K562 (cell line): ENCODE measurements at regions not wholly inside any gene's neighbourhood (a gene's known extent, or its start where the extent isn't known, plus 50 kb on each side); places are given as distances from the start of the nearest gene placed in this dataset.
A peak's percentile ranks its signal among the peaks of the same experiment; 100 is the strongest.

Experiments used
- ATAC-seq: fragments of 200-7000 bp; cut with Tn5 transposase; 3 replicates; pipeline ENCODE4 v1.9.1; 2020; ENCODE audit warnings: moderate library complexity
- BruUV-seq: library from RNA; stranded (reverse); fragments of 400-500 nt; replicated peaks from 2 replicates; lab custom pipeline; 2021; lab: Mats Ljungman, UMichigan
- CTCF ChIA-PET: fragments of 300-600 bp; formaldehyde crosslinking; extraction: SDS; loops from one replicate; lab custom pipeline; 2021; ENCODE audit warnings: low intra/inter-chr PET ratio; lab: Yijun Ruan, JAX
- POLR2A ChIA-PET: fragments of 300-600, 350-650 bp; sonication (Branson Sonifier 250); formaldehyde crosslinking; extraction: SDS; loops from one replicate; lab custom pipeline; 2021; ENCODE audit warnings: antibody characterized with exemption, inconsistent platforms; lab: Yijun Ruan, JAX
- DNase-seq, 4 experiments: peaks; one replicate each; pipeline versions ENCODE4 v3.0.0 to v3.0.0-alpha.2; 2011 to 2018; ENCODE audit warnings: low spot score in 3 of 4, mixed read lengths in 3 of 4; ENCODE audit errors: extremely low read depth in 1 of 4
- FAIRE-seq: peaks from 2 replicates; lab custom pipeline; 2011; peaks lifted over from hg19 to GRCh38; lab: Jason Lieb, UNC
- H2AFZ ChIP-seq: 2 replicates; pipeline ENCODE4 v1.6.0; 2011; ENCODE audit warnings: low read depth, low read length, control low read depth, inconsistent platforms
- H3K27ac ChIP-seq: fragments of 200-600 bp; 3 replicates; pipeline ENCODE4 v1.8.0; 2011; ENCODE audit warnings: low read depth, mild to moderate bottlenecking, control low read depth, inconsistent platforms, low read length, moderate library complexity, mixed read lengths; ENCODE audit errors: extremely low read depth
- H3K27me3 ChIP-seq, 2 experiments: fragments of 300-600 bp in 1 of 2; 2 replicates in 1 of 2; 3 replicates in 1 of 2; pipeline versions ENCODE4 v1.6.0 to v1.8.0; 2011; ENCODE audit warnings: inconsistent platforms in 2 of 2, low read length in 2 of 2, mild to moderate bottlenecking in 1 of 2, mixed read lengths in 1 of 2, moderate library complexity in 1 of 2; ENCODE audit not compliant: control insufficient read depth in 2 of 2, insufficient read depth in 2 of 2
- H3K36me3 ChIP-seq: fragments of 300-600 bp; 3 replicates; pipeline ENCODE4 v1.8.0; 2011; ENCODE audit warnings: mild to moderate bottlenecking, low read length, inconsistent platforms; ENCODE audit not compliant: control insufficient read depth, insufficient read depth
- H3K4me1 ChIP-seq, 2 experiments: fragments of 200-600 bp in 1 of 2; replicated peaks in 1 of 2; 2 replicates in 1 of 2; 3 replicates in 1 of 2; pipeline versions ENCODE4 v1.5.1 to v1.8.0; 2011; ENCODE audit warnings: inconsistent platforms in 2 of 2, low read length in 2 of 2, mild to moderate bottlenecking in 1 of 2, mixed read lengths in 1 of 2, moderate library complexity in 1 of 2; ENCODE audit not compliant: control insufficient read depth in 2 of 2, insufficient read depth in 2 of 2
- H3K4me2 ChIP-seq: 2 replicates; pipeline ENCODE4 v1.6.1; 2011; ENCODE audit warnings: low read length, control low read depth, inconsistent platforms, mixed read lengths; ENCODE audit not compliant: insufficient read depth
- H3K4me3 ChIP-seq: fragments of 200-600 bp; sonication (generic), shearing (Covaris generic); 2 replicates; pipeline ENCODE4 v1.5.1; 2016; ENCODE audit warnings: control low read depth, inconsistent platforms
- H3K79me2 ChIP-seq: fragments of 200-600 bp; 3 replicates; pipeline ENCODE4 v1.8.0; 2011; ENCODE audit warnings: low read length, inconsistent platforms; ENCODE audit not compliant: control insufficient read depth, insufficient read depth
- H3K9ac ChIP-seq, 2 experiments: 2 replicates each; pipeline versions ENCODE4 v1.6.0 to v1.6.1; 2011; ENCODE audit warnings: low read depth in 2 of 2, low read length in 2 of 2, control low read depth in 1 of 2, inconsistent platforms in 1 of 2, mild to moderate bottlenecking in 1 of 2, mixed read lengths in 1 of 2; ENCODE audit not compliant: insufficient read depth in 1 of 2
- H3K9me1 ChIP-seq: one replicate; pipeline ENCODE4 v1.6.0; 2011; ENCODE audit warnings: inconsistent platforms, mild to moderate bottlenecking, low read length, moderate library complexity; ENCODE audit not compliant: control insufficient read depth, insufficient read depth
- H3K9me3 ChIP-seq: replicated peaks from 2 replicates; pipeline ENCODE4 v1.5.1; 2011; ENCODE audit warnings: low read depth, low read length, inconsistent platforms; ENCODE audit not compliant: control insufficient read depth, insufficient read depth
- H4K20me1 ChIP-seq: replicated peaks from 2 replicates; pipeline ENCODE4 v1.6.1; 2011; ENCODE audit warnings: low read length, inconsistent platforms, mixed read lengths; ENCODE audit not compliant: control insufficient read depth, insufficient read depth
- BHLHE40 ChIP-seq: IDR thresholded peaks from 2 replicates; pipeline ENCODE4 v1.6.1; 2011; ENCODE audit warnings: low read length, improper control_type of control experiment
- CREB1 ChIP-seq, 2 experiments: sonication (generic) in 1 of 2; formaldehyde crosslinking in 1 of 2; IDR thresholded peaks; 2 replicates each; pipeline versions ENCODE4 v1.6.1 to v1.8.0; 2012 to 2022; ENCODE audit warnings: inconsistent platforms in 1 of 2, mild to moderate bottlenecking in 1 of 2, missing genetic modification reagents in 1 of 2, moderate library complexity in 1 of 2
- GTF2A2 ChIP-seq: IDR thresholded peaks from 2 replicates; pipeline ENCODE4 v1.6.1; 2016; ENCODE audit warnings: mild to moderate bottlenecking, missing genetic modification characterization, missing compliant biosample characterization
- MAFG ChIP-seq: fragments of 450-650 bp; conservative IDR thresholded peaks from 2 replicates; pipeline ENCODE4 v1.6.1; 2016; ENCODE audit warnings: missing genetic modification characterization, missing compliant biosample characterization
- MYBL2 ChIP-seq, 2 experiments: fragments of 450-650 bp in 1 of 2; sonication (generic) in 1 of 2; formaldehyde crosslinking in 1 of 2; IDR thresholded peaks; 2 replicates each; pipeline versions ENCODE4 v1.6.1 to v1.8.1; 2017 to 2022; ENCODE audit warnings: borderline replicate concordance in 1 of 2, inconsistent platforms in 1 of 2, low read depth in 1 of 2, mild to moderate bottlenecking in 1 of 2, missing genetic modification reagents in 1 of 2, moderate library complexity in 1 of 2
- NCOA4 ChIP-seq: fragments of 450-650 bp; IDR thresholded peaks from 2 replicates; pipeline ENCODE4 v1.6.1; 2018; ENCODE audit warnings: mild to moderate bottlenecking; ENCODE audit not compliant: partially characterized antibody
- POLR2B ChIP-seq: fragments of 450-650 bp; IDR thresholded peaks from 2 replicates; pipeline ENCODE4 v1.6.1; 2018; ENCODE audit warnings: low read depth; ENCODE audit not compliant: partially characterized antibody
- POLR3G ChIP-seq: IDR thresholded peaks from 2 replicates; pipeline ENCODE4 v1.6.1; 2011; ENCODE audit not compliant: insufficient read length, insufficient replicate concordance; ENCODE audit errors: extremely low read depth
- PTRF ChIP-seq: fragments of 450-650 bp; IDR thresholded peaks from 2 replicates; pipeline ENCODE4 v1.6.1; 2016; ENCODE audit warnings: mild to moderate bottlenecking, missing genetic modification characterization, missing compliant biosample characterization
- SP1 ChIP-seq: sonication (generic); formaldehyde crosslinking; IDR thresholded peaks from 2 replicates; pipeline ENCODE4 v1.8.1; 2022; ENCODE audit warnings: mild to moderate bottlenecking, missing genetic modification reagents
- TCFL5 ChIP-seq: fragments of 250-450 bp; sonication (Bioruptor Pico); conservative IDR thresholded peaks from 2 replicates; pipeline ENCODE4 v1.6.1; 2021; ENCODE audit warnings: mild to moderate bottlenecking, moderate library complexity, matching md5 sums
- TEAD4 ChIP-seq, 2 experiments: sonication (generic) in 1 of 2; formaldehyde crosslinking in 1 of 2; IDR thresholded peaks; 2 replicates each; pipeline versions ENCODE4 v1.6.1 to v1.8.0; 2012 to 2022; ENCODE audit warnings: borderline replicate concordance in 1 of 2, inconsistent platforms in 1 of 2, low read length in 1 of 2, mild to moderate bottlenecking in 1 of 2, missing genetic modification reagents in 1 of 2
- TOE1 ChIP-seq, 2 experiments: fragments of 450-650 bp in 1 of 2; sonication (generic) in 1 of 2; formaldehyde crosslinking in 1 of 2; IDR thresholded peaks; 2 replicates each; pipeline versions ENCODE4 v1.7.1 to v1.8.0; 2016 to 2022; ENCODE audit warnings: borderline replicate concordance in 2 of 2, mild to moderate bottlenecking in 2 of 2, antibody characterized with exemption in 1 of 2, inconsistent platforms in 1 of 2, low read depth in 1 of 2, missing genetic modification reagents in 1 of 2, moderate library complexity in 1 of 2
- U2AF2 ChIP-seq: fragments of 200-400 bp; formaldehyde crosslinking; optimal IDR thresholded peaks from 2 replicates; pipeline ENCODE3; 2017; ENCODE audit warnings: low read depth, mild to moderate bottlenecking, low read length
- WHSC1 ChIP-seq: IDR thresholded peaks from one replicate; pipeline ENCODE4 v1.6.1; 2012; ENCODE audit warnings: low read length, control low read depth, inconsistent platforms
- XRCC5 ChIP-seq: fragments of 200-400 bp; formaldehyde crosslinking; IDR thresholded peaks from 2 replicates; pipeline ENCODE4 v1.6.1; 2017; ENCODE audit warnings: low read depth, mild to moderate bottlenecking, low read length
- ZNF174 ChIP-seq: fragments of 250-450 bp; sonication (Bioruptor Pico); IDR thresholded peaks from 2 replicates; pipeline ENCODE4 v1.4.0; 2020; ENCODE audit warnings: mild to moderate bottlenecking
- ZNF212 ChIP-seq: fragments of 450-650 bp; formaldehyde crosslinking; IDR thresholded peaks from 2 replicates; pipeline ENCODE4 v1.4.0; 2020; ENCODE audit warnings: mild to moderate bottlenecking
- ZNF79 ChIP-seq: fragments of 250-450 bp; sonication (Bioruptor Pico); IDR thresholded peaks from 2 replicates; pipeline ENCODE4 v1.4.0; 2020; ENCODE audit warnings: low read depth, mild to moderate bottlenecking, moderate library complexity
- WGBS: fragments of 100-300 bp; shearing (Covaris generic); methylation state at CpG from one replicate; pipeline ENCODE4 v1.1.6; 2016; ENCODE audit warnings: low coverage, mixed read lengths; ENCODE audit not compliant: insufficient coverage; ENCODE audit errors: missing lambda C conversion rate; 5-methylcytosine and 5-hydroxymethylcytosine counted together
- in situ Hi-C: fragments of 300-500 bp; cut with MboI; formaldehyde crosslinking; loops from 4 replicates; pipeline ENCODE4 v1.15.0; 2018; ENCODE audit warnings: inconsistent platforms, mixed read lengths
- intact Hi-C: fragments of 100-400 bp; cut with micrococcal nuclease; formaldehyde crosslinking; loops from 2 replicates; pipeline ENCODE4 v1.14.2; 2022
- TF ChIP-seq, protein P1 (sequence below), 2 experiments: fragments of 150-350 bp in 1 of 2; IDR thresholded peaks; 2 replicates each; pipeline ENCODE4 v1.6.1; 2012 to 2016; ENCODE audit warnings: low read depth in 2 of 2, low read length in 2 of 2, mild to moderate bottlenecking in 1 of 2, moderate library complexity in 1 of 2

DNA sequence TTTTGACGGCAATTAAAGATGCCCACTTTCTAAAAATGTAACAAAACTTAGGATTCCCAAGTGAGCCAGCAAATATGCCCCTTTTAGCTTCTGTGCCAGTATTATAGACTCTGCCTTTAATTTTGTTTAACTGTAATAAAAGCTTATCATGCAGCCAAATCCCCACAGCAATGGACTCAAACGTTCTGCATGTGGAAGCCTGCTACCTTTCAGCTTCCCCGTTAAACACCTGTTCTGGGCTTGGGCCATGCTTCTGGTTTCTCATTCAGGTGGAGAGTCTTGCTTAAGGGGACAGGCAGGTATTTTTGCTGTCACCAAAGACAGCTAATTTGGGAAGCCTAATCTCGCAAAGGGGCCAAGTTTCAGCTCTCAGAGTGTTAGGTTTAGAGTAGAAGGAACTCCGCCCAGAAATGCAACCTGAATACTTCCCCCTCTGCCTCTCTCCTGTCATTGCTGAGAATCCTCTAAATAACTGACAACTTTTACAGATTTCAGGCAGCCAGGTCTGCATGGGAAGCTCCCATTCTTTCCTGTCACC lies 399.4 kb upstream of the ATP11B start:
- Histone ChIP-seq H3K79me2 (no peaks in the 10 kb centered on the region), H2AFZ (peak overlapping the region; percentile 96), H3K9me1 (no peaks in the 10 kb centered on the region), H3K9me3 (no peaks in the 10 kb centered on the region), H3K36me3 (no peaks in the 10 kb centered on the region), H3K27me3 (no peaks in the 10 kb centered on the region), H3K27ac (no peak overlapping the region), H3K4me2 (no peak overlapping the region; the same call in 1 of the 2 replicates), H4K20me1 (no peaks in the 10 kb centered on the region), H3K9ac (no peak overlapping the region), H3K4me1 (peaks cover 2 to 26% of the 10 kb centered on the region in 2 experiments; a peak in 3 of 5 replicates), H3K4me3 (no peak overlapping the region)
- CTCF ChIA-PET: no interaction called here
- FAIRE-seq: no peak
- POLR2A ChIA-PET: no interaction called here
- WGBS: 20% methylated on average over 5 of the region's 5 CpGs
- in situ Hi-C loops (no loop called here), intact Hi-C loops (loop anchor here (5.0 kb wide), 1 partner anchor 223 kb away; no protein-coding TSS in a partner anchor)
- no TSS peak for BruUV-seq
- DNase-seq: no peak
- TF ChIP-seq TCFL5 (no peak), CREB1 (IDR thresholded peaks at IDR 0.05) (no peak), CREB1 (CRISPR knock-in tag; IDR thresholded peaks at IDR 0.05) (no peak), BHLHE40 (no peak), ZNF212 (no peak), MYBL2 (IDR thresholded peaks at IDR 0.05; ENCODE audit: low read depth) (no peak), MYBL2 (CRISPR knock-in tag; IDR thresholded peaks at IDR 0.05; ENCODE audit: borderline replicate concordance) (no peak), MAFG (tag) (no peak), POLR2B (no peak), ZNF174 (CRISPR knock-in tag) (no peak), NCOA4 (no peak), SP1 (no peak), TOE1 (IDR thresholded peaks at IDR 0.05; ENCODE audit: borderline replicate concordance) (no peak), TOE1 (CRISPR knock-in tag; IDR thresholded peaks at IDR 0.05; ENCODE audit: borderline replicate concordance, low read depth) (no peak), XRCC5 (no peak), U2AF2 (no peak), TEAD4 (IDR thresholded peaks at IDR 0.05; ENCODE audit: low read length) (no peak), TEAD4 (CRISPR knock-in tag; IDR thresholded peaks at IDR 0.05; ENCODE audit: borderline replicate concordance) (no peak), ZNF79 (CRISPR knock-in tag) (no peak), PTRF (no peak), POLR3G (no peak), GTF2A2 (tag) (no peak), WHSC1 (no peak)
- TF ChIP-seq, protein P1, sequence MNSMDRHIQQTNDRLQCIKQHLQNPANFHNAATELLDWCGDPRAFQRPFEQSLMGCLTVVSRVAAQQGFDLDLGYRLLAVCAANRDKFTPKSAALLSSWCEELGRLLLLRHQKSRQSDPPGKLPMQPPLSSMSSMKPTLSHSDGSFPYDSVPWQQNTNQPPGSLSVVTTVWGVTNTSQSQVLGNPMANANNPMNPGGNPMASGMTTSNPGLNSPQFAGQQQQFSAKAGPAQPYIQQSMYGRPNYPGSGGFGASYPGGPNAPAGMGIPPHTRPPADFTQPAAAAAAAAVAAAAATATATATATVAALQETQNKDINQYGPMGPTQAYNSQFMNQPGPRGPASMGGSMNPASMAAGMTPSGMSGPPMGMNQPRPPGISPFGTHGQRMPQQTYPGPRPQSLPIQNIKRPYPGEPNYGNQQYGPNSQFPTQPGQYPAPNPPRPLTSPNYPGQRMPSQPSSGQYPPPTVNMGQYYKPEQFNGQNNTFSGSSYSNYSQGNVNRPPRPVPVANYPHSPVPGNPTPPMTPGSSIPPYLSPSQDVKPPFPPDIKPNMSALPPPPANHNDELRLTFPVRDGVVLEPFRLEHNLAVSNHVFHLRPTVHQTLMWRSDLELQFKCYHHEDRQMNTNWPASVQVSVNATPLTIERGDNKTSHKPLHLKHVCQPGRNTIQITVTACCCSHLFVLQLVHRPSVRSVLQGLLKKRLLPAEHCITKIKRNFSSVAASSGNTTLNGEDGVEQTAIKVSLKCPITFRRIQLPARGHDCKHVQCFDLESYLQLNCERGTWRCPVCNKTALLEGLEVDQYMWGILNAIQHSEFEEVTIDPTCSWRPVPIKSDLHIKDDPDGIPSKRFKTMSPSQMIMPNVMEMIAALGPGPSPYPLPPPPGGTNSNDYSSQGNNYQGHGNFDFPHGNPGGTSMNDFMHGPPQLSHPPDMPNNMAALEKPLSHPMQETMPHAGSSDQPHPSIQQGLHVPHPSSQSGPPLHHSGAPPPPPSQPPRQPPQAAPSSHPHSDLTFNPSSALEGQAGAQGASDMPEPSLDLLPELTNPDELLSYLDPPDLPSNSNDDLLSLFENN (IDR thresholded peaks at IDR 0.05; ENCODE audit: low read depth in 2 of 2, low read length in 2 of 2): no peak
- peak; percentile 61 for ATAC-seq
